PC-9 (cell line): ENCODE measurements at regions not wholly inside any gene's neighbourhood (a gene's known extent, or its start where the extent isn't known, plus 50 kb on each side); places are given as distances from the start of the nearest gene placed in this dataset.

Source experiments
- CTCF ChIP-seq: fragments of 200-600 bp; sonication (generic); conservative IDR thresholded peaks from 2 replicates; pipeline ENCODE4 v1.6.1; 2017; ENCODE audit warnings: mixed run types, antibody characterized with exemption, mild to moderate bottlenecking, moderate library complexity
- EZH2 ChIP-seq: fragments of 200-600 bp; sonication (generic); IDR thresholded peaks from 2 replicates; pipeline ENCODE4 v1.8.0; 2017; ENCODE audit warnings: antibody characterized with exemption, low read depth

- TF ChIP-seq CTCF = no peak
- no peak for TF ChIP-seq EZH2
Measured at GRCh38 chr12:130081117-130081805, 81.0 kb upstream of the FZD10 start.
